Trophoblast cell (in vitro differentiated cells and primary cell): ENCODE measurements at regions not wholly inside any gene's neighbourhood (a gene's known extent, or its start where the extent isn't known, plus 50 kb on each side); places are given as distances from the start of the nearest gene placed in this dataset.

ENCODE experiments used
- DNase-seq, 2 donors: peaks; one replicate each; pipeline ENCODE4 v3.0.0-alpha.2; 2016
- H2AFZ ChIP-seq: 2 replicates; pipeline ENCODE4 v1.6.1; 2013; ENCODE audit warnings: low read length, moderate library complexity, mild to moderate bottlenecking; ENCODE audit not compliant: insufficient read depth, poor library complexity
- H2AK5ac ChIP-seq: 2 replicates; pipeline ENCODE4 v1.6.1; 2013; ENCODE audit warnings: mild to moderate bottlenecking, low read length
- H2BK120ac ChIP-seq: 2 replicates; pipeline ENCODE4 v1.6.1; 2013; ENCODE audit warnings: low read length, mild to moderate bottlenecking, moderate library complexity; ENCODE audit not compliant: insufficient read depth, poor library complexity
- H2BK12ac ChIP-seq: 2 replicates; pipeline ENCODE4 v1.6.1; 2013; ENCODE audit warnings: mild to moderate bottlenecking, low read length, moderate library complexity
- H2BK5ac ChIP-seq: 2 replicates; pipeline ENCODE4 v1.6.1; 2013; ENCODE audit warnings: low read length, low read depth, moderate library complexity, mild to moderate bottlenecking; ENCODE audit not compliant: poor library complexity
- H3K14ac ChIP-seq: 2 replicates; pipeline ENCODE4 v1.6.1; 2013; ENCODE audit warnings: mild to moderate bottlenecking, low read length
- H3K18ac ChIP-seq: 2 replicates; pipeline ENCODE4 v1.6.1; 2013; ENCODE audit warnings: mild to moderate bottlenecking, low read length
- H3K23ac ChIP-seq: 2 replicates; pipeline ENCODE4 v1.6.1; 2013; ENCODE audit warnings: low read length
- H3K27ac ChIP-seq: 2 replicates; pipeline ENCODE4 v1.5.1; 2013; ENCODE audit warnings: low read depth, mild to moderate bottlenecking, inconsistent platforms, low read length, moderate library complexity
- H3K27me3 ChIP-seq: 2 replicates; pipeline ENCODE4 v1.6.1; 2013; ENCODE audit warnings: inconsistent platforms, mild to moderate bottlenecking, low read length, moderate library complexity; ENCODE audit not compliant: insufficient read depth
- H3K36me3 ChIP-seq, 2 experiments: 1 replicate in 1 of 2; 2 replicates in 1 of 2; pipeline ENCODE4 v1.6.1; 2013; ENCODE audit warnings: low read length in 2 of 2, mild to moderate bottlenecking in 2 of 2, moderate library complexity in 1 of 2; ENCODE audit not compliant: insufficient read depth in 2 of 2, control insufficient read depth in 1 of 2
- H3K4ac ChIP-seq: 2 replicates; pipeline ENCODE4 v1.6.1; 2013; ENCODE audit warnings: low read depth, mild to moderate bottlenecking, low read length, moderate library complexity
- H3K4me1 ChIP-seq, 2 experiments: 1 replicate in 1 of 2; 2 replicates in 1 of 2; pipeline ENCODE4 v1.6.1; 2013; ENCODE audit warnings: low read length in 2 of 2, mild to moderate bottlenecking in 2 of 2, moderate library complexity in 1 of 2; ENCODE audit not compliant: insufficient read depth in 2 of 2, control insufficient read depth in 1 of 2
- H3K4me2 ChIP-seq: 2 replicates; pipeline ENCODE4 v1.6.1; 2013; ENCODE audit warnings: inconsistent platforms, mild to moderate bottlenecking, low read length, moderate library complexity
- H3K4me3 ChIP-seq: 2 replicates; pipeline ENCODE4 v1.5.1; 2013; ENCODE audit warnings: mild to moderate bottlenecking, low read depth, low read length, inconsistent platforms
- H3K79me1 ChIP-seq: one replicate; pipeline ENCODE4 v1.6.1; 2013; ENCODE audit warnings: low read length
- H3K79me2 ChIP-seq: 2 replicates; pipeline ENCODE4 v1.6.1; 2013; ENCODE audit warnings: low read length, mild to moderate bottlenecking; ENCODE audit not compliant: control insufficient read depth, insufficient read depth, poor library complexity
- H3K9ac ChIP-seq: 2 replicates; pipeline ENCODE4 v1.6.1; 2013; ENCODE audit warnings: mild to moderate bottlenecking, low read length
- H3K9me3 ChIP-seq: 2 replicates; pipeline ENCODE4 v1.6.1; 2013; ENCODE audit warnings: low read depth, mild to moderate bottlenecking, control low read depth, inconsistent platforms, low read length; ENCODE audit not compliant: insufficient read depth
- H4K12ac ChIP-seq: 2 replicates; pipeline ENCODE4 v1.6.1; 2013; ENCODE audit warnings: low read depth, mild to moderate bottlenecking, low read length, moderate library complexity
- H4K8ac ChIP-seq: 2 replicates; pipeline ENCODE4 v1.6.1; 2013; ENCODE audit warnings: low read depth, mild to moderate bottlenecking, low read length, moderate library complexity
- H4K91ac ChIP-seq: one replicate; pipeline ENCODE4 v1.6.1; 2013; ENCODE audit warnings: low read depth, mild to moderate bottlenecking, low read length, moderate library complexity
- WGBS: extraction: QIAGEN DNeasy Blood & Tissue Kit; methylation state at CpG from one replicate; pipeline ENCODE4 v1.1.7; 2013; ENCODE audit warnings: missing lambda C conversion rate; ENCODE audit not compliant: insufficient read length, insufficient coverage; ENCODE audit errors: extremely low coverage; 5-methylcytosine and 5-hydroxymethylcytosine counted together

GRCh38 chr6:140285998-140286690 lies 911.7 kb upstream of the CITED2 start:
- Histone ChIP-seq H3K79me2 (no peaks in the 10 kb centered on the region), H2BK120ac (no peak overlapping the region), H3K18ac (no peak overlapping the region), H2AK5ac (no peak overlapping the region), H4K91ac (no peak overlapping the region), H4K12ac (no peak overlapping the region), H2BK5ac (no peak overlapping the region), H2BK12ac (no peak overlapping the region), H3K27me3 (no peaks in the 10 kb centered on the region), H3K14ac (no peak overlapping the region), H4K8ac (no peak overlapping the region), H3K9me3 (peaks cover 1% of the 10 kb centered on the region), H3K23ac (no peak overlapping the region), H2AFZ (no peak overlapping the region), H3K9ac (no peak overlapping the region), H3K4me3 (no peak overlapping the region), H3K36me3 (no peaks in the 10 kb centered on the region), H3K79me1 (no peaks in the 10 kb centered on the region), H3K4me2 (no peak overlapping the region), H3K4ac (no peak overlapping the region), H3K27ac (no peak overlapping the region), H3K4me1 (no peaks in the 10 kb centered on the region)
- no CpG with 5 or more reads among the region's 1 CpG for WGBS
- no peak for DNase-seq

- H3K79me1 ChIP-seq = no peaks in the 10 kb centered on the region
- no peak overlapping the region for H3K23ac ChIP-seq
- H3K4me1 ChIP-seq = no peaks in the 10 kb centered on the region
- no peak overlapping the region for H2BK120ac ChIP-seq
- H3K27me3 ChIP-seq = no peaks in the 10 kb centered on the region
- no peak overlapping the region for H4K91ac ChIP-seq
- H2BK12ac ChIP-seq = no peak overlapping the region
- H3K36me3 ChIP-seq = no peaks in the 10 kb centered on the region
- no peak overlapping the region for H3K27ac ChIP-seq
- H4K12ac ChIP-seq = no peak overlapping the region
- DNase-seq = no peak
- H2AFZ ChIP-seq = no peak overlapping the region
- no peak overlapping the region for H4K8ac ChIP-seq
- H3K9ac ChIP-seq = no peak overlapping the region
- H2AK5ac ChIP-seq = no peak overlapping the region
- WGBS = no CpG with 5 or more reads among the region's 2 CpGs
- H3K79me2 ChIP-seq = no peaks in the 10 kb centered on the region
- H3K4me3 ChIP-seq = no peak overlapping the region
- H3K14ac ChIP-seq = no peak overlapping the region
- H3K9me3 ChIP-seq = no peaks in the 10 kb centered on the region
- no peak overlapping the region for H3K4me2 ChIP-seq
- H2BK5ac ChIP-seq = no peak overlapping the region
- H3K4ac ChIP-seq = no peak overlapping the region
- no peak overlapping the region for H3K18ac ChIP-seq
These were observed 911.0 kb upstream of the CITED2 start for GRCh38 chr6:140285471-140285870.

- Histone ChIP-seq H3K9ac (no peak overlapping the region), H4K12ac (no peak overlapping the region), H2AK5ac (no peak overlapping the region), H3K27me3 (no peaks in the 10 kb centered on the region), H3K36me3 (no peaks in the 10 kb centered on the region), H2BK12ac (no peak overlapping the region), H3K14ac (no peak overlapping the region), H3K4me3 (no peak overlapping the region), H3K4ac (no peak overlapping the region), H4K8ac (no peak overlapping the region), H3K18ac (no peak overlapping the region), H3K79me2 (no peaks in the 10 kb centered on the region), H3K9me3 (no peaks in the 10 kb centered on the region), H2BK5ac (no peak overlapping the region), H3K27ac (no peak overlapping the region), H2BK120ac (no peak overlapping the region), H3K23ac (no peak overlapping the region), H3K4me1 (no peaks in the 10 kb centered on the region), H3K4me2 (no peak overlapping the region), H4K91ac (no peak overlapping the region), H3K79me1 (no peaks in the 10 kb centered on the region), H2AFZ (no peak overlapping the region)
- DNase-seq = no peak
- no CpG with 5 or more reads among the region's 1 CpG for whole genome bisulfite sequencing
These were observed 910.4 kb upstream of the CITED2 start for GRCh38 chr6:140284871-140285270.

- Histone ChIP-seq H3K9me3 (no peaks in the 10 kb centered on the region), H3K9ac (no peak overlapping the region), H3K18ac (no peak overlapping the region), H2BK5ac (no peak overlapping the region), H3K23ac (no peak overlapping the region), H2BK120ac (no peak overlapping the region), H2AFZ (no peak overlapping the region), H3K4ac (no peak overlapping the region), H4K91ac (no peak overlapping the region), H3K79me1 (no peaks in the 10 kb centered on the region), H4K12ac (no peak overlapping the region), H3K4me3 (no peak overlapping the region), H3K36me3 (no peaks in the 10 kb centered on the region), H3K27me3 (no peaks in the 10 kb centered on the region), H3K27ac (no peak overlapping the region), H3K79me2 (no peaks in the 10 kb centered on the region), H4K8ac (no peak overlapping the region), H2BK12ac (no peak overlapping the region), H3K4me2 (no peak overlapping the region), H2AK5ac (no peak overlapping the region), H3K14ac (no peak overlapping the region), H3K4me1 (no peaks in the 10 kb centered on the region)
- WGBS = no CpG with 5 or more reads among the region's 2 CpGs
- DNase-seq = no peak
These were observed 908.7 kb upstream of the CITED2 start for GRCh38 chr6:140283197-140283596.
